ENCODE measurements at regions not wholly inside any gene's neighbourhood (a gene's known extent, or its start where the extent isn't known, plus 50 kb on each side); places are given as distances from the start of the nearest gene placed in this dataset.

DNA sequence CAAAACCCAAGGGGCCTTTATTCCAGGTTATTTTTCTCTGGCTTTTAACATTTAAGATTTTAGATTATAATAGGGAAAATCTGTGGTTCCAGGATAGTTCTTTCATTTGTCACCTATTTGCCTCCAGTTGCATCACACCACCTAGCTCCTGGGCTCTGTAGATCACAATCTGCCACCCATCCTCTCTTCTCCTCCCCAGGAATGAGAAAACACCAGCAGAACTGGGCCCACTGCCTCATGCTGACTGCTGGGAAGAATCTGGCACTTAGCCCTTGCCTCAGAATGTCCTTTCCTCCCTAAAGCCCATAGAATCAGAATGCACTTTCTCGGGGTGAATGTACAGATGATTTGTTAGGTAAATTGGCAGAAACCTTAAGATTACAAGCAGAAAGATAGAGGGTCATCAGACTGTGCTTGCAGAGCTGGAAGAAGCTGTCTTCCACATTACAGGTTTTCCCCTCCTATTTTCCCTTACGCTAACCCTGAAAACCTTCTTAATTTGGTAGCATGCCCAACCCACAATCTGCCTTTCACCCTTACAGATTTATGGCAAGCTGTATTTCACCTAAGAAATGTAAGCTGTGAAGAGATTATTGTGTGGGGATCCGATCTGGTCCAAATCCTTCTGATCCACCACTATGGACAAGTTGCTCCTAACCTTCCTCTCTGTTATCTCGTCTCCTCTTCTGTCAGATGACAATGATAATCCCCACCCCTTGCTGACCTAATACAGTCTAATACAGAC, 72.6 kb downstream of the LRRC30 start:
- TF ChIP-seq MYC (IDR thresholded peaks at IDR 0.05; ENCODE audit: low read depth, low read length) = no peak
- no peak for TF ChIP-seq POLR2A (IDR thresholded peaks at IDR 0.05; ENCODE audit: extremely low read depth, insufficient read length)
- TF ChIP-seq MAX (IDR thresholded peaks at IDR 0.05; ENCODE audit: low read depth, low read length) = no peak
- TF ChIP-seq, protein P1, sequence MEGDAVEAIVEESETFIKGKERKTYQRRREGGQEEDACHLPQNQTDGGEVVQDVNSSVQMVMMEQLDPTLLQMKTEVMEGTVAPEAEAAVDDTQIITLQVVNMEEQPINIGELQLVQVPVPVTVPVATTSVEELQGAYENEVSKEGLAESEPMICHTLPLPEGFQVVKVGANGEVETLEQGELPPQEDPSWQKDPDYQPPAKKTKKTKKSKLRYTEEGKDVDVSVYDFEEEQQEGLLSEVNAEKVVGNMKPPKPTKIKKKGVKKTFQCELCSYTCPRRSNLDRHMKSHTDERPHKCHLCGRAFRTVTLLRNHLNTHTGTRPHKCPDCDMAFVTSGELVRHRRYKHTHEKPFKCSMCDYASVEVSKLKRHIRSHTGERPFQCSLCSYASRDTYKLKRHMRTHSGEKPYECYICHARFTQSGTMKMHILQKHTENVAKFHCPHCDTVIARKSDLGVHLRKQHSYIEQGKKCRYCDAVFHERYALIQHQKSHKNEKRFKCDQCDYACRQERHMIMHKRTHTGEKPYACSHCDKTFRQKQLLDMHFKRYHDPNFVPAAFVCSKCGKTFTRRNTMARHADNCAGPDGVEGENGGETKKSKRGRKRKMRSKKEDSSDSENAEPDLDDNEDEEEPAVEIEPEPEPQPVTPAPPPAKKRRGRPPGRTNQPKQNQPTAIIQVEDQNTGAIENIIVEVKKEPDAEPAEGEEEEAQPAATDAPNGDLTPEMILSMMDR (IDR thresholded peaks at IDR 0.05; ENCODE audit: low read depth, low read length) = no peak
- no peak overlapping the region for H3K4me3 ChIP-seq (ENCODE audit: low read depth, low read length)
- no peak for DNase-seq (ENCODE audit: low read depth)

DNA sequence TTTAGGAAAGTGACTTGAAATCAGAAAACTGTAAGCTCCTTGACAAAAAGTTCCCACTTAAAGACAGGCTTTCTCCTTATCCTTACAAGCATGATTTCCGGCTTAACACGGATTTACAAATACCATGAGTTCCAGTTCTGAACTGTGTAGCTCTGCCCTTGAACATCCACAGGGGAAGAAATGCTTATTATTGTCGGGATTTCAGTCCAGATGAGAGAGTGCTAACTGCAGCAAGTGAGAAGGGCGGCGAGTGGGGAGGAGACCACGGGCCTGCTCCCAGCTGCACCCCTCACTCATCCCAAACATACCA, 73.1 kb downstream of the LRRC30 start:
- no peak for DNase-seq (ENCODE audit: low read depth)
- no peak for TF ChIP-seq POLR2A (IDR thresholded peaks at IDR 0.05; ENCODE audit: extremely low read depth, insufficient read length)
- no peak for TF ChIP-seq MYC (IDR thresholded peaks at IDR 0.05; ENCODE audit: low read depth, low read length)
- TF ChIP-seq MAX (IDR thresholded peaks at IDR 0.05; ENCODE audit: low read depth, low read length) = no peak
- TF ChIP-seq, protein P1 (IDR thresholded peaks at IDR 0.05; ENCODE audit: low read depth, low read length) = no peak
- no peak overlapping the region for H3K4me3 ChIP-seq (ENCODE audit: low read depth, low read length)

DNA sequence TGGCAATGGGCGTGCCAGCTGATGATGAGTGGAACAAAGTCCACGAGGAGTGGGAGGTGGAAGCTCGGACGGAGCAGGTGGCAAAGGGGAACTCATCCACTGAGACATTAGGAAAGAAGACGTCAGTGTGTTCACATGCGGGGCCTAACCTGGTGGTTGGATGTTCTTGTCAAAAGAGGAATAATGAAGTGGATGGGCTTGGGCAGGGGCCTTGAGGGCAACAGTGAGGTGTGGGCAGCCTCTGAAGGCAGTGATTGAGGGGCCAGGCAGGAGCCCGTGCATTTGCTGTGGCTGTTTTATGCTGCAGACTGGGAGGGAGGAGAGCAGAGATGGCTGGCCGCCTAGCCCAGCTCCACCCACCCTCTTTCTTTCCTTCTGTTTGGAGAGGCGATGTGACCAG, 74.5 kb downstream of the LRRC30 start:
- DNase-seq (ENCODE audit: low read depth) = no peak
- TF ChIP-seq, protein P1 (IDR thresholded peaks at IDR 0.05; ENCODE audit: low read depth, low read length) = no peak
- TF ChIP-seq POLR2A (IDR thresholded peaks at IDR 0.05; ENCODE audit: extremely low read depth, insufficient read length) (no peak), MYC (IDR thresholded peaks at IDR 0.05; ENCODE audit: low read depth, low read length) (no peak), MAX (IDR thresholded peaks at IDR 0.05; ENCODE audit: low read depth, low read length) (no peak)
- no peak overlapping the region for H3K4me3 ChIP-seq (ENCODE audit: low read depth, low read length)

DNA sequence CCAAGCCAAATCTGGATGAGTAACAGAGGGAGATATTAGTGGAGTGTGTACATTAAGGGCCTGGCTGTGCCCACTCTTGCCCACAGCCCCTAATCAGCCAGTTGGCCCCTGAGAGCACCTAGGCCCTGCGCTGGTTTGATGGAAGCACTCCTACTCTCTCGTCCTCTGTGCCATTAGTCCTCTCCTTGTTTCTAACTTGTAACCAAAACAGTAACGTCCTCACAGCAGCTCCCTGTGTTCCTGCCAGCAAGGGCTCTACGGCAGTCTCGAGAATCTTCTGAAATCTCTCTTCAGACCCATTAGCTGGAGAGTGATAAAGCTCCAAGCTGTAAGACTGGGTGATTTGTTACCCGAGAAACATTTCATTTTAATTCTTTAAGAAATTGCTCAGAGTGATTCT, 76.1 kb downstream of the LRRC30 start:
- no peak overlapping the region for H3K4me3 ChIP-seq (ENCODE audit: low read depth, low read length)
- no peak for DNase-seq (ENCODE audit: low read depth)

GRCh38 chr18:7307526-7307925, 76.6 kb downstream of the LRRC30 start:
- no peak for DNase-seq (ENCODE audit: low read depth)
- TF ChIP-seq, protein P1 (IDR thresholded peaks at IDR 0.05; ENCODE audit: low read depth, low read length) = no peak
- TF ChIP-seq POLR2A (IDR thresholded peaks at IDR 0.05; ENCODE audit: extremely low read depth, insufficient read length) = no peak
- TF ChIP-seq MYC (IDR thresholded peaks at IDR 0.05; ENCODE audit: low read depth, low read length) = no peak
- no peak for TF ChIP-seq MAX (IDR thresholded peaks at IDR 0.05; ENCODE audit: low read depth, low read length)
- H3K4me3 ChIP-seq (ENCODE audit: low read depth, low read length) = no peak overlapping the region

More for the DNA sequence above, 76.1 kb downstream of the LRRC30 start:
- TF ChIP-seq POLR2A (IDR thresholded peaks at IDR 0.05; ENCODE audit: extremely low read depth, insufficient read length) = no peak

GRCh38 chr18:7317804-7318231, 86.9 kb downstream of the LRRC30 start:
- H3K4me3 ChIP-seq (ENCODE audit: low read depth, low read length) = no peak overlapping the region
- DNase-seq (ENCODE audit: low read depth) = no peak
- TF ChIP-seq, protein P1 (IDR thresholded peaks at IDR 0.05; ENCODE audit: low read depth, low read length) = no peak
- TF ChIP-seq POLR2A (IDR thresholded peaks at IDR 0.05; ENCODE audit: extremely low read depth, insufficient read length) (no peak), MAX (IDR thresholded peaks at IDR 0.05; ENCODE audit: low read depth, low read length) (no peak), MYC (IDR thresholded peaks at IDR 0.05; ENCODE audit: low read depth, low read length) (no peak)
